GM21825 (cell line): ENCODE measurements at regions not wholly inside any gene's neighbourhood (a gene's known extent, or its start where the extent isn't known, plus 50 kb on each side); places are given as distances from the start of the nearest gene placed in this dataset.

Experiments used
- ATAC-seq: cut with Tn5 transposase; IDR thresholded peaks from one replicate; pipeline ENCODE4 v1.9.1; 2021; ENCODE audit warnings: mild to moderate bottlenecking, moderate library complexity; ENCODE audit not compliant: unreplicated experiment

GRCh38 chr5:112112346-112112745 lies 306.7 kb downstream of the EPB41L4A start:
- ATAC-seq, result no peak

GRCh38 chr5:112109331-112110007 lies 309.6 kb downstream of the EPB41L4A start:
- ATAC-seq, result no peak

- no peak for ATAC-seq
Measured at GRCh38 chr5:112106878-112107277, 312.2 kb downstream of the EPB41L4A start.

GRCh38 chr5:112097768-112098167 lies 321.3 kb downstream of the EPB41L4A start:
- ATAC-seq, result no peak

- ATAC-seq, result no peak
Measured at GRCh38 chr5:112087222-112087621, 330.2 kb upstream of the NREP start.

GRCh38 chr5:112086740-112087139 lies 329.7 kb upstream of the NREP start:
- ATAC-seq, result no peak

GRCh38 chr5:112084149-112084548 lies 327.2 kb upstream of the NREP start:
- no peak for ATAC-seq

- no peak for ATAC-seq
Measured at GRCh38 chr5:112083623-112084022, 326.6 kb upstream of the NREP start.

- ATAC-seq, result peak; percentile 84
Measured at GRCh38 chr5:112077180-112077579, 320.2 kb upstream of the NREP start.

GRCh38 chr5:112070022-112070421 lies 313.0 kb upstream of the NREP start:
- ATAC-seq, result no peak

GRCh38 chr5:112069329-112069728 lies 312.3 kb upstream of the NREP start:
- ATAC-seq, result no peak

- ATAC-seq, result no peak
Measured at GRCh38 chr5:112068593-112068992, 311.6 kb upstream of the NREP start.

- no peak for ATAC-seq
Measured at GRCh38 chr5:112065781-112066180, 308.8 kb upstream of the NREP start.

- ATAC-seq, result no peak
Measured at GRCh38 chr5:112064956-112065355, 308.0 kb upstream of the NREP start.

GRCh38 chr5:112064271-112064701 lies 307.3 kb upstream of the NREP start:
- no peak for ATAC-seq

- no peak for ATAC-seq
Measured at GRCh38 chr5:112063856-112064255, 306.9 kb upstream of the NREP start.

GRCh38 chr5:112063191-112063590 lies 306.2 kb upstream of the NREP start:
- no peak for ATAC-seq

- no peak for ATAC-seq
Measured at GRCh38 chr5:112062181-112062580, 305.2 kb upstream of the NREP start.

- ATAC-seq, result no peak
Measured at GRCh38 chr5:112061666-112062065, 304.7 kb upstream of the NREP start.

- no peak for ATAC-seq
Measured at GRCh38 chr5:112059579-112060135, 302.7 kb upstream of the NREP start.

GRCh38 chr5:112049738-112050137 lies 292.7 kb upstream of the NREP start:
- ATAC-seq, result no peak

GRCh38 chr5:112036206-112036605 lies 279.2 kb upstream of the NREP start:
- no peak for ATAC-seq

- no peak for ATAC-seq
Measured at GRCh38 chr5:112034421-112034979, 277.5 kb upstream of the NREP start.
